GM06990 (cell line): ENCODE measurements at regions not wholly inside any gene's neighbourhood (a gene's known extent, or its start where the extent isn't known, plus 50 kb on each side); places are given as distances from the start of the nearest gene placed in this dataset.

Experiments used
- DNase-seq: peaks from one replicate; pipeline ENCODE4 v3.0.0-alpha.2; 2011; ENCODE audit not compliant: insufficient read length; ENCODE audit errors: extremely low read depth
- H3K27me3 ChIP-seq: replicated peaks from 2 replicates; pipeline ENCODE4 v1.6.0; 2011; ENCODE audit warnings: low read length; ENCODE audit not compliant: control insufficient read depth, insufficient read depth
- H3K36me3 ChIP-seq: 2 replicates; pipeline ENCODE4 v1.5.1; 2011; ENCODE audit warnings: low read length; ENCODE audit not compliant: control insufficient read depth, insufficient read depth
- H3K4me3 ChIP-seq: replicated peaks from 2 replicates; pipeline ENCODE4 v1.5.1; 2011; ENCODE audit warnings: low read depth, mild to moderate bottlenecking, control low read depth, low read length
- CTCF ChIP-seq: IDR thresholded peaks from 2 replicates; pipeline ENCODE4 v1.5.1; 2011; ENCODE audit warnings: low read length, control low read depth, mild to moderate bottlenecking, inconsistent platforms; ENCODE audit not compliant: insufficient read depth, poor library complexity, severe bottlenecking

- no peak overlapping the region for H3K4me3 ChIP-seq
- TF ChIP-seq CTCF = no peak
- no peaks in the 10 kb centered on the region for H3K27me3 ChIP-seq
- DNase-seq = no peak
- no peaks in the 10 kb centered on the region for H3K36me3 ChIP-seq
Measured at GRCh38 chr13:82749551-82749950, 1132.7 kb downstream of the SLITRK1 start.

- DNase-seq = no peak
- Histone ChIP-seq H3K4me3 (no peak overlapping the region), H3K27me3 (no peaks in the 10 kb centered on the region), H3K36me3 (no peaks in the 10 kb centered on the region)
- TF ChIP-seq CTCF = no peak
Measured at GRCh38 chr13:82747958-82748357, 1134.3 kb downstream of the SLITRK1 start.

GRCh38 chr13:82747291-82747690 lies 1135.0 kb downstream of the SLITRK1 start:
- DNase-seq = no peak
- Histone ChIP-seq H3K36me3 (no peaks in the 10 kb centered on the region), H3K27me3 (no peaks in the 10 kb centered on the region), H3K4me3 (no peak overlapping the region)
- TF ChIP-seq CTCF = no peak

GRCh38 chr13:82740442-82740841 lies 1141.8 kb downstream of the SLITRK1 start:
- no peak for TF ChIP-seq CTCF
- Histone ChIP-seq H3K27me3 (no peaks in the 10 kb centered on the region), H3K4me3 (no peak overlapping the region), H3K36me3 (no peaks in the 10 kb centered on the region)
- DNase-seq = no peak

GRCh38 chr13:82739881-82740280 lies 1142.4 kb downstream of the SLITRK1 start:
- Histone ChIP-seq H3K36me3 (no peaks in the 10 kb centered on the region), H3K4me3 (no peak overlapping the region), H3K27me3 (no peaks in the 10 kb centered on the region)
- DNase-seq = no peak
- TF ChIP-seq CTCF = no peak

GRCh38 chr13:82729401-82729800 lies 1152.9 kb downstream of the SLITRK1 start:
- no peak for DNase-seq
- no peak overlapping the region for H3K4me3 ChIP-seq
- no peaks in the 10 kb centered on the region for H3K36me3 ChIP-seq
- TF ChIP-seq CTCF = no peak
- H3K27me3 ChIP-seq = no peaks in the 10 kb centered on the region
